Suprapubic skin (tissue), 4 donors: ENCODE measurements at regions not wholly inside any gene's neighbourhood (a gene's known extent, or its start where the extent isn't known, plus 50 kb on each side); places are given as distances from the start of the nearest gene placed in this dataset.

Source experiments
- CTCF ChIP-seq, 2 donors: fragments of 200-600 bp in 1 of 2; fragments of 450-650 bp in 1 of 2; sonication (generic) in 1 of 2; IDR thresholded peaks; one replicate each; pipeline ENCODE4 v1.5.1; 2016 to 2019; ENCODE audit warnings: antibody characterized with exemption in 2 of 2, mild to moderate bottlenecking in 1 of 2, moderate library complexity in 1 of 2
- POLR2A ChIP-seq, 2 donors: fragments of 450-650 bp; IDR thresholded peaks; one replicate each; pipeline ENCODE4 v1.6.1; 2017; ENCODE audit warnings: antibody characterized with exemption in 2 of 2, mild to moderate bottlenecking in 2 of 2, moderate library complexity in 2 of 2
- POLR2AphosphoS5 ChIP-seq, 3 donors: sonication (generic); formaldehyde crosslinking; IDR thresholded peaks; one replicate each; pipeline ENCODE4 v1.6.1; 2017; ENCODE audit warnings: antibody characterized with exemption in 3 of 3

GRCh38 chr13:84208246-84208910 lies 326.1 kb upstream of the SLITRK1 start:
- TF ChIP-seq POLR2AphosphoS5 (IDR thresholded peaks at IDR 0.05), result no peak
- TF ChIP-seq CTCF (IDR thresholded peaks at IDR 0.05), result no peak
- no peak for TF ChIP-seq POLR2A (IDR thresholded peaks at IDR 0.05)
